PC-9 (cell line): ENCODE measurements at regions not wholly inside any gene's neighbourhood (a gene's known extent, or its start where the extent isn't known, plus 50 kb on each side); places are given as distances from the start of the nearest gene placed in this dataset.

Experiments
- EZH2 ChIP-seq: fragments of 200-600 bp; sonication (generic); IDR thresholded peaks from 2 replicates; pipeline ENCODE4 v1.8.0; 2017; ENCODE audit warnings: antibody characterized with exemption, low read depth
- TF ChIP-seq, protein P1 (sequence below): fragments of 200-600 bp; sonication (generic); conservative IDR thresholded peaks from 2 replicates; pipeline ENCODE4 v1.6.1; 2017; ENCODE audit warnings: mixed run types, antibody characterized with exemption, mild to moderate bottlenecking, moderate library complexity

DNA sequence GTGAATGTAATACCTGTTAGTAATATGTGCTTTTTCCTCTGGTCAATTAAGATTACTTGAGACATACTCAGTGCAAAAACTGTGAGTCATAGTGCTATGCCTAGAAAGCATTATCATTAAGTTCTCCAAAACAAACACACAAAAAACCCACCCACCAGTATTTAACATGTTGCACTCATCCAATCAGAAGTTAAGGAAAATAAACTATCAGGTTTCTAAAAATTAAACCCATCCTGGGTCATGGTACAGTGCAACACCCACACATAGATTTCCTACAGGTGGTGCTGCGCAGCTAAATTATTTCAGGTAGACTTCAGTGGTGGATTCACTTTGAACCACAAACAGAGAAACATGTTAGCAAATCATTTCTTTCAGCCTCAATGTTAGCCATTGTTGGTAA lies 264.4 kb upstream of the VEPH1 start:
- TF ChIP-seq, protein P1, sequence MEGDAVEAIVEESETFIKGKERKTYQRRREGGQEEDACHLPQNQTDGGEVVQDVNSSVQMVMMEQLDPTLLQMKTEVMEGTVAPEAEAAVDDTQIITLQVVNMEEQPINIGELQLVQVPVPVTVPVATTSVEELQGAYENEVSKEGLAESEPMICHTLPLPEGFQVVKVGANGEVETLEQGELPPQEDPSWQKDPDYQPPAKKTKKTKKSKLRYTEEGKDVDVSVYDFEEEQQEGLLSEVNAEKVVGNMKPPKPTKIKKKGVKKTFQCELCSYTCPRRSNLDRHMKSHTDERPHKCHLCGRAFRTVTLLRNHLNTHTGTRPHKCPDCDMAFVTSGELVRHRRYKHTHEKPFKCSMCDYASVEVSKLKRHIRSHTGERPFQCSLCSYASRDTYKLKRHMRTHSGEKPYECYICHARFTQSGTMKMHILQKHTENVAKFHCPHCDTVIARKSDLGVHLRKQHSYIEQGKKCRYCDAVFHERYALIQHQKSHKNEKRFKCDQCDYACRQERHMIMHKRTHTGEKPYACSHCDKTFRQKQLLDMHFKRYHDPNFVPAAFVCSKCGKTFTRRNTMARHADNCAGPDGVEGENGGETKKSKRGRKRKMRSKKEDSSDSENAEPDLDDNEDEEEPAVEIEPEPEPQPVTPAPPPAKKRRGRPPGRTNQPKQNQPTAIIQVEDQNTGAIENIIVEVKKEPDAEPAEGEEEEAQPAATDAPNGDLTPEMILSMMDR, result peak; percentile 38; the same call in 1 of the 2 replicates
- no peak for TF ChIP-seq EZH2
